GM19397 (cell line): ENCODE measurements at regions not wholly inside any gene's neighbourhood (a gene's known extent, or its start where the extent isn't known, plus 50 kb on each side); places are given as distances from the start of the nearest gene placed in this dataset.
"Not testable (repeated sequence)": the region's sequence is repeated elsewhere in the genome, so short reads cannot be mapped to it uniquely, and the experiment has no call there.

Experiments used
- ATAC-seq: cut with Tn5 transposase; IDR thresholded peaks from one replicate; pipeline ENCODE4 v1.9.1; 2021; ENCODE audit warnings: mild to moderate bottlenecking, moderate library complexity; ENCODE audit not compliant: unreplicated experiment

GRCh38 chr9:80797101-80797829, 892.1 kb downstream of the TLE1 start:
- no peak for ATAC-seq

- ATAC-seq: no peak
These were observed 892.7 kb downstream of the TLE1 start for GRCh38 chr9:80796632-80797031.

GRCh38 chr9:80794197-80794596, 895.1 kb downstream of the TLE1 start:
- ATAC-seq: no peak

GRCh38 chr9:80793706-80794105, 895.6 kb downstream of the TLE1 start:
- ATAC-seq: no peak

GRCh38 chr9:80792726-80793125, 896.6 kb downstream of the TLE1 start:
- no peak for ATAC-seq

- no peak for ATAC-seq
These were observed 897.5 kb downstream of the TLE1 start for GRCh38 chr9:80791836-80792235.

GRCh38 chr9:80790764-80791163, 898.6 kb downstream of the TLE1 start:
- ATAC-seq: no peak

GRCh38 chr9:80789831-80790230, 899.5 kb downstream of the TLE1 start:
- ATAC-seq: no peak

GRCh38 chr9:80787636-80788035, 901.7 kb downstream of the TLE1 start:
- no peak for ATAC-seq

GRCh38 chr9:80784647-80785046, 904.7 kb downstream of the TLE1 start:
- ATAC-seq: no peak

GRCh38 chr9:80775971-80776370, 913.4 kb downstream of the TLE1 start:
- ATAC-seq: no peak

GRCh38 chr9:80775530-80775929, 913.8 kb downstream of the TLE1 start:
- ATAC-seq: no peak

- ATAC-seq: no peak
These were observed 917.6 kb downstream of the TLE1 start for GRCh38 chr9:80771555-80772347.

- no peak for ATAC-seq
These were observed 925.8 kb downstream of the TLE1 start for GRCh38 chr9:80763536-80763935.

GRCh38 chr9:80755586-80755985, 933.8 kb downstream of the TLE1 start:
- no peak for ATAC-seq

GRCh38 chr9:80747056-80747455, 942.3 kb downstream of the TLE1 start:
- ATAC-seq: not testable (repeated sequence)

- ATAC-seq: no peak
These were observed 956.8 kb downstream of the TLE1 start for GRCh38 chr9:80732506-80732905.

GRCh38 chr9:80720579-80720978, 968.8 kb downstream of the TLE1 start:
- no peak for ATAC-seq

- ATAC-seq: no peak
These were observed 982.2 kb downstream of the TLE1 start for GRCh38 chr9:80707120-80707519.

- no peak for ATAC-seq
These were observed 988.3 kb downstream of the TLE1 start for GRCh38 chr9:80701061-80701460.

- ATAC-seq: no peak
These were observed 989.8 kb downstream of the TLE1 start for GRCh38 chr9:80699511-80699998.

- ATAC-seq: no peak
These were observed 990.5 kb downstream of the TLE1 start for GRCh38 chr9:80698725-80699410.
